T-helper 2 cell treated with Interferon-gamma antibody and Interleukin-4, amounts not matched to agents 5 μg/mL and 100 μg/mL, for 36 hours (primary cell): ENCODE measurements at regions not wholly inside any gene's neighbourhood (a gene's known extent, or its start where the extent isn't known, plus 50 kb on each side); places are given as distances from the start of the nearest gene placed in this dataset.
"Not testable (repeated sequence)": the region's sequence is repeated elsewhere in the genome, so short reads cannot be mapped to it uniquely, and the experiment has no call there.

Experiments
- DNase-seq: peaks from one replicate; pipeline ENCODE4 v3.0.0; 2021; ENCODE audit warnings: low spot score
- H3K27ac Mint-ChIP-seq: one replicate; pipeline ENCODE4 v1.8.0; 2021; ENCODE audit warnings: mild to moderate bottlenecking, mixed read lengths
- H3K27me3 Mint-ChIP-seq: one replicate; pipeline ENCODE4 v1.8.0; 2021; ENCODE audit warnings: low read depth, mixed read lengths
- H3K36me3 Mint-ChIP-seq: one replicate; pipeline ENCODE4 v1.8.0; 2021; ENCODE audit warnings: low read depth, mixed read lengths
- H3K4me1 Mint-ChIP-seq: one replicate; pipeline ENCODE4 v1.8.0; 2021; ENCODE audit warnings: low read depth, mixed read lengths
- H3K4me3 Mint-ChIP-seq: one replicate; pipeline ENCODE4 v1.8.0; 2022; ENCODE audit warnings: mild to moderate bottlenecking, moderate library complexity, mixed read lengths
- H3K9me3 Mint-ChIP-seq: one replicate; pipeline ENCODE4 v1.8.0; 2021; ENCODE audit warnings: mixed read lengths

DNA sequence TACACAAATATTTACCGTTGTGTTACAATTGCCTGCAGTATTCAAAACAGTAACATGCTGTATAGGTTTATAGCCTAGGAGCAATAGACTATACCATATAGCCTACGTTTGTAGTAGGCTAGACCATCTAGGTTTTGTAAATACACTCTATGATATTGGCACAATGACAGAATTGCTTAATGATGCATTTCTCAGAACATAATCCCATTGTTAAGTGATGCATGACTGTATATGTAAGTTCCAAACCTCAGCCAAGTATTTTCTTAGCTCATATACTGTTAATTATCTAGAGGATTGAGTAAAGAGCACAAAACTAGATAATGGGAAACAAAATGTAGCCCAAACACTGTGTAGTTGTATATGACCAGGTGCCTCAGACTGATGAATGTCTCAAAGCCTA, 220.1 kb downstream of the ANXA1 start:
- Mint-ChIP-seq H3K27me3 (no peaks in the 10 kb centered on the region), H3K4me1 (no peaks in the 10 kb centered on the region), H3K4me3 (no peak overlapping the region), H3K9me3 (no peaks in the 10 kb centered on the region), H3K36me3 (no peaks in the 10 kb centered on the region), H3K27ac (no peak overlapping the region)
- no peak for DNase-seq

- Mint-ChIP-seq H3K27ac (no peak overlapping the region), H3K27me3 (no peaks in the 10 kb centered on the region), H3K36me3 (no peaks in the 10 kb centered on the region), H3K9me3 (no peaks in the 10 kb centered on the region), H3K4me1 (no peaks in the 10 kb centered on the region), H3K4me3 (no peak overlapping the region)
- no peak for DNase-seq
Observed at GRCh38 chr9:73380411-73380810, 228.7 kb downstream of the ANXA1 start.

GRCh38 chr9:73402081-73403028, 250.7 kb downstream of the ANXA1 start:
- Mint-ChIP-seq H3K27ac (no peak overlapping the region), H3K9me3 (no peaks in the 10 kb centered on the region), H3K4me3 (no peak overlapping the region), H3K4me1 (no peaks in the 10 kb centered on the region), H3K27me3 (no peaks in the 10 kb centered on the region), H3K36me3 (no peaks in the 10 kb centered on the region)
- no peak for DNase-seq

DNA sequence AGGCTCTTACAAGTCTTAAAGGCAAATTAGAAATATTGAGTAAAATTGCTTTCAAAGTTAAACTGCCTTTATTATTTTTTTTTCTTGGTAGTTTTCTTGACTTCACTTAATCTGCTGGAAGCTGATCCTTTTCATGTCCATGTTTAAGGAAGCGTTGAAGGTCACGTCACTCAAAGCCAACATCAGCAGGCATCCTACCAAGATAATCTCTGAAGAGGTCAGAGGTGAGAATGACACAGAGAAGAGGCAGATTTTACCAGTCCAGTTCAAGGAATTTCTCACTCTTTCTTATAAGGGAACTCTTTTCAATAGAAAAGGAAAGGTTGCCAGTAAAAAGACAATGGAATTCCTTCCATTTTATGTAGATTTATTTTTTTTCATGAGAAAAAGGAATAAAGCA, 259.8 kb downstream of the ANXA1 start:
- H3K4me1 Mint-ChIP-seq: no peaks in the 10 kb centered on the region
- DNase-seq: no peak
- H3K9me3 Mint-ChIP-seq: no peaks in the 10 kb centered on the region
- no peak overlapping the region for H3K27ac Mint-ChIP-seq
- H3K36me3 Mint-ChIP-seq: no peaks in the 10 kb centered on the region
- no peaks in the 10 kb centered on the region for H3K27me3 Mint-ChIP-seq
- no peak overlapping the region for H3K4me3 Mint-ChIP-seq

DNA sequence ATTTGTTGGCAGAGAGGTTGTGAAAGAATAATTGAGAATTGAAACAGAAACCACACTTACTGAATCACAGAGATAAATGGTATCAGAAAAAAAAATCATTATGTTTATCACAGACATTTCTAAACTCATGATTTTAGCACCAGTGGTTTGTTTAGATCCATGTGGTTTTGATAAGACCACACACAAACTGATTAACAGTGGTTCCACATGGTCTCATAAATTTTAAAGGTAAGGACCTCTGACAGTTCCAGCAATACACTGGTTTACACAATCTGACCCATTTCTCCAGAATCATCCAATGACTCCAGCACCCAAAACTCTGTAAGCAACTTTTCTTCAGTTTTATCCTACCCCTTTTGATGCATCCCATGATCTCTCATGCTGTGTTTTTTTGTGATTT, 261.2 kb downstream of the ANXA1 start:
- Mint-ChIP-seq H3K9me3 (no peaks in the 10 kb centered on the region), H3K27me3 (no peaks in the 10 kb centered on the region), H3K4me3 (no peak overlapping the region), H3K4me1 (no peaks in the 10 kb centered on the region), H3K27ac (no peak overlapping the region), H3K36me3 (no peaks in the 10 kb centered on the region)
- no peak for DNase-seq

DNA sequence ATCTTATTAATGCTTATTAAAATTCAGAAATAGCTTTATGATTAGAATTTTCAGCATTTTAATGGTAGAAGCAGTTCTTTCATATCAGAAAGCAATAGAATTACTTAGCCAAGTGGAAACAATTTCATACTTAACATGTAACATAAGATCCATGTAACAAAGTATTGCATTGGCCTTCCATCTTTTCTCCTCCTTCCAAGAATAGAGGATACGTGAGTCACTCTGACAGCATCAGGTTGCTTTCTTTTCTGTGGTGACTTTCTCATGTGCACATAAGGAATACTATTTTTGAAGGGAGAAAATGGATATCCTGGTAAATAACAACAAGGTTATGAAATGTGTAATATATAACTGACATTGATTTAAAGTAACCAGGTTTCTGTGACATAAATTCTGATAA, 272.2 kb downstream of the ANXA1 start:
- H3K9me3 Mint-ChIP-seq: no peaks in the 10 kb centered on the region
- H3K4me1 Mint-ChIP-seq: no peaks in the 10 kb centered on the region
- no peaks in the 10 kb centered on the region for H3K27me3 Mint-ChIP-seq
- no peak overlapping the region for H3K27ac Mint-ChIP-seq
- no peaks in the 10 kb centered on the region for H3K36me3 Mint-ChIP-seq
- no peak for DNase-seq
- H3K4me3 Mint-ChIP-seq: no peak overlapping the region

DNA sequence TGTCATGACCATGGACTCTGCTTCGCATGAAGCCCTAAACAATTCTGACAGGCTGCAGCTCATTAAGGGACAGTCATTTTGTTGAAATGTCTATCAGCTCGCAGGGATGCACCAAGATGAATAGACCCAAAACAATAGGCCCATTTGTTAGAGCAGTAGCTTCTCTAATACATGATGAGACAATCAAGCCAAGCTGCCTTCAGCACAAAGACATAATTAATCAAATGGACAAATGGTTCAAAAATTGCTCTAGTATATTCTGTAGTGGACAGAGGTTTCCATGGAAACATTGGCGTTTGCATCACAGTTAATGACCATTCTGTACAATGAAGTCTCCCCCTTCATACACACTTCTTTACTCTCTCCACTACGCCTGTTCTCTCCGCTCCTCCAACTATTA, 274.6 kb downstream of the ANXA1 start:
- H3K27ac Mint-ChIP-seq: no peak overlapping the region
- DNase-seq: no peak
- H3K36me3 Mint-ChIP-seq: no peaks in the 10 kb centered on the region
- H3K4me3 Mint-ChIP-seq: no peak overlapping the region
- H3K9me3 Mint-ChIP-seq: no peaks in the 10 kb centered on the region
- no peaks in the 10 kb centered on the region for H3K27me3 Mint-ChIP-seq
- H3K4me1 Mint-ChIP-seq: no peaks in the 10 kb centered on the region

- Mint-ChIP-seq H3K4me3 (no peak overlapping the region), H3K9me3 (no peaks in the 10 kb centered on the region), H3K27ac (no peak overlapping the region), H3K27me3 (no peaks in the 10 kb centered on the region), H3K4me1 (no peaks in the 10 kb centered on the region), H3K36me3 (no peaks in the 10 kb centered on the region)
- DNase-seq: no peak
Observed at GRCh38 chr9:73434826-73435225, 283.2 kb downstream of the ANXA1 start.

DNA sequence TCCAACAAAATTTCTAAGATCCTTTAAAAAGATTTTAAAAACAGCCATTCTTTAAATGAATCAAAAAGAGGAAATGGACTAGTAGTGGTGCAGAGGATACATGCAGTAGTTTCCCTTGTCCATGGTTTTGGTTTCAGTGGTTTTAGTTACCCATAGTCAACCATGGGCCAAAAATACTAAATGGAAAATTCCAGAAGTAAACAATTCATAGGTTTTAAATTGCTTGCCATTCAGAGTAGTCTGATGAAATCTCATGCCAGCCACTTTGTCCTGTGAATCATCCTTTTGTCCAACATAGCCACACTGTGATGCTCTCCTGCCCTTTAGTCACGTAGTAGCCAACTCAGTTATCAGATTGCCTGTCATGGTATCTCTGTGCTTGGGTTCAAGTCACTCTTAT, 286.1 kb downstream of the ANXA1 start:
- H3K27me3 Mint-ChIP-seq: no peaks in the 10 kb centered on the region
- H3K9me3 Mint-ChIP-seq: no peaks in the 10 kb centered on the region
- H3K36me3 Mint-ChIP-seq: no peaks in the 10 kb centered on the region
- no peaks in the 10 kb centered on the region for H3K4me1 Mint-ChIP-seq
- H3K27ac Mint-ChIP-seq: no peak overlapping the region
- DNase-seq: no peak
- no peak overlapping the region for H3K4me3 Mint-ChIP-seq

- H3K27me3 Mint-ChIP-seq, H3K4me3 Mint-ChIP-seq, H3K27ac Mint-ChIP-seq, H3K9me3 Mint-ChIP-seq, DNase-seq, H3K4me1 Mint-ChIP-seq, H3K36me3 Mint-ChIP-seq: not testable (repeated sequence)
Observed at GRCh38 chr9:73439839-73440238, 288.2 kb downstream of the ANXA1 start.

DNA sequence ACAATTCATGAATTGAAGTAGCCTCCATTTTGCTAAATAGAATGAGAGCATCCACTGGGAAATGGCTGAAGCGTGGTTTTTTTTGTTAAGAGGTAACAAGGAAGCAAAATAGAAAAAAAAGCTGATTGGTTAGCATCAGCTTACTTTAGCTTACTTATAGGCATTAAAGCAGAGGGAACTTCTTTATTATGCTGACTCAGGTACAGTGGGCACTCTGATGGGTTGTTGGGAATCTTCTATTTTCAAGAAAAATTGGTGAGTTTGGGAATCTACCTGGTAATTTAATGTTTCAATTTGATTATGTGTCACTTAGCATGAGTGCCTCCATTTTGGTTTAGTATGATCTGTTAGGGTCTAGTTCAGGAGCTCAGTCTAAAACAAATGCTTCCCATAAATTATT, 289.6 kb downstream of the ANXA1 start:
- DNase-seq: no peak
- H3K27me3 Mint-ChIP-seq: no peaks in the 10 kb centered on the region
- H3K4me3 Mint-ChIP-seq: no peak overlapping the region
- H3K9me3 Mint-ChIP-seq: no peaks in the 10 kb centered on the region
- no peaks in the 10 kb centered on the region for H3K36me3 Mint-ChIP-seq
- H3K4me1 Mint-ChIP-seq: no peaks in the 10 kb centered on the region
- no peak overlapping the region for H3K27ac Mint-ChIP-seq

DNA sequence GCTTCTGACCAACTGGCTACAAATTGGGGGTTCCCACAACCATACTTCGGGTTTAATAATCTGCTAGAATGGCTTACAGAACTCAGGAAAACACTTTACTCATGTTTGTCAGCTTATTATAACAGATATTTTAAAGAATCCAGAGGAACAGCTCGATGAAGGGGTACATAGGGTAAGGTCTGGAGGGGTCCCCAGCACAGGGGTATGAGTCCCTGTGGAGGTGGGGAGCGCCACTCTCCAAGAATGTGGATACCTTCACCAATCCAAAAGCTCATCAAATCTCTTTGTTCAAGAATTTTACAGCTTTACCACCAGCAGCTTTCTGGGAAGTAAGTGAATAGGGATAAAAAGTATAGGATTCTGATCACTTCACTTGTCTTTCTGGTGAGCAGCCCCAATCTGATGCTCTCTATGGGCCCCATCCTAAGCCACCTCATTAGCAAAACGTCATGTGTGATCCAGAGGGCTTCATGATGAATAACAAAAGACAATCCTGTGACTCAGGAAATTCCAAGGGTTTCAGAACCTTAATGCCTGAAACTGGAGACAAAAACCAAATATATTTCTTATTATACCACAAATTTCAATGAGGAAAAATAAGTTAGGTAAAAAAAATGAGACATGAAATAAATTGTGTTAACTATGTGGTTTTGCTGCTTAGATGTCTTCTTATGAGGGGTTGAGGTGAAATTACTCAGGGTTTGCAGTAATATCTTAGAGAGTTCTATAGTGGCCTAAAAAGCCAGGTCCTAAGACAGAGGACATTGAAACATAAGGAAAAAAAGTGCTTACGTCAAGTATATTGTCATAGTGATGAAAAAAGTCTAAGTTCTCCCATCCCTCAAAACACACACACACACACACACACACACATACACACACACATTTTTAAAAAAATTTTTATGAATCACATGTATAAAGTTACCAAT, 290.5 kb downstream of the ANXA1 start:
- DNase-seq: no peak
- H3K27me3 Mint-ChIP-seq: no peaks in the 10 kb centered on the region
- no peak overlapping the region for H3K4me3 Mint-ChIP-seq
- no peaks in the 10 kb centered on the region for H3K36me3 Mint-ChIP-seq
- H3K27ac Mint-ChIP-seq: no peak overlapping the region
- H3K4me1 Mint-ChIP-seq: no peaks in the 10 kb centered on the region
- H3K9me3 Mint-ChIP-seq: no peaks in the 10 kb centered on the region

DNA sequence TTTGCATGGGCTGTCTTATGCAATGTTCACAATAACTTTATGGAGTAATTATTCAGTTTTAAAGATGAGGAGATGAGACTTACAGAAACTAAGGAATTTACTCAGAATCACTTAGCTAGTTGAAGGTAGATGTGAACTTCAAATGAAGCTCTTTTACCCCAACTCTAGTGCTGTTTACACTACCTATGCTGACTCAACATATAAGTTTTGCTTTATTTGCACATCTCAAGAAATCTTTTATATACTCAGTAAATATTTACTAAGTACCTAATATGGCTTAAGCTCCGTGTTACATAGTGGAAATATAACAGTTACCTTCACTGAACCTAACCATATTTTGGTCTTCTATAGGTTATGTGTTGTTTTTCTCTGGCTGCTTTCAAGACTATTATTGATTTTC, 293.2 kb downstream of the ANXA1 start:
- Mint-ChIP-seq H3K36me3 (no peaks in the 10 kb centered on the region), H3K27me3 (no peaks in the 10 kb centered on the region), H3K9me3 (no peaks in the 10 kb centered on the region), H3K4me1 (no peaks in the 10 kb centered on the region), H3K4me3 (no peak overlapping the region), H3K27ac (no peak overlapping the region)
- no peak for DNase-seq

GRCh38 chr9:73445384-73445783, 293.7 kb downstream of the ANXA1 start:
- H3K27me3 Mint-ChIP-seq: not testable (repeated sequence)

More at GRCh38 chr9:73445384-73445783, 293.7 kb downstream of the ANXA1 start:
- H3K27ac Mint-ChIP-seq, H3K9me3 Mint-ChIP-seq, H3K36me3 Mint-ChIP-seq, H3K4me3 Mint-ChIP-seq, DNase-seq, H3K4me1 Mint-ChIP-seq: not testable (repeated sequence)
